ENCODE measurements at regions not wholly inside any gene's neighbourhood (a gene's known extent, or its start where the extent isn't known, plus 50 kb on each side); places are given as distances from the start of the nearest gene placed in this dataset.
A peak's percentile ranks its signal among the peaks of the same experiment; 100 is the strongest.

GRCh38 chr6:105651969-105652368 is 249.1 kb upstream of the PREP start:
- no peak for DNase-seq (ENCODE audit: low read depth in 2 of 2)

- no peak for DNase-seq (ENCODE audit: low read depth in 2 of 2)
Observed at GRCh38 chr6:105650347-105650746, 247.5 kb upstream of the PREP start.

- no peak for DNase-seq (ENCODE audit: low read depth in 2 of 2)
Observed at GRCh38 chr6:105649192-105649591, 246.3 kb upstream of the PREP start.

GRCh38 chr6:105648276-105648675 is 245.4 kb upstream of the PREP start:
- no peak for DNase-seq (ENCODE audit: low read depth in 2 of 2)

GRCh38 chr6:105646391-105646867 is 243.5 kb upstream of the PREP start:
- no peak for DNase-seq (ENCODE audit: low read depth in 2 of 2)

- no peak for DNase-seq (ENCODE audit: low read depth in 2 of 2)
Observed at GRCh38 chr6:105645958-105646357, 243.1 kb upstream of the PREP start.

- DNase-seq (ENCODE audit: low read depth in 2 of 2) = no peak
Observed at GRCh38 chr6:105645156-105645555, 242.3 kb upstream of the PREP start.

GRCh38 chr6:105644691-105645090 is 241.8 kb upstream of the PREP start:
- DNase-seq (ENCODE audit: low read depth in 2 of 2) = no peak

GRCh38 chr6:105644073-105644489 is 241.2 kb upstream of the PREP start:
- no peak for DNase-seq (ENCODE audit: low read depth in 2 of 2)

- peak; percentile 31 to 40 for DNase-seq (ENCODE audit: low read depth in 2 of 2)
Observed at GRCh38 chr6:105642708-105643107, 239.8 kb upstream of the PREP start.

GRCh38 chr6:105641504-105641903 is 238.6 kb upstream of the PREP start:
- no peak for DNase-seq (ENCODE audit: low read depth in 2 of 2)

- DNase-seq (ENCODE audit: low read depth in 2 of 2) = no peak
Observed at GRCh38 chr6:105639124-105639523, 236.2 kb upstream of the PREP start.

- no peak for DNase-seq (ENCODE audit: low read depth in 2 of 2)
Observed at GRCh38 chr6:105633814-105634213, 230.9 kb upstream of the PREP start.

- no peak for DNase-seq (ENCODE audit: low read depth in 2 of 2)
Observed at GRCh38 chr6:105628156-105628860, 225.4 kb upstream of the PREP start.

- DNase-seq (ENCODE audit: low read depth in 2 of 2) = no peak
Observed at GRCh38 chr6:105626295-105627158, 223.6 kb upstream of the PREP start.

GRCh38 chr6:105624021-105624420 is 221.1 kb upstream of the PREP start:
- DNase-seq (ENCODE audit: low read depth in 2 of 2) = no peak

GRCh38 chr6:105622226-105622625 is 219.3 kb upstream of the PREP start:
- DNase-seq (ENCODE audit: low read depth in 2 of 2) = no peak

- no peak for DNase-seq (ENCODE audit: low read depth in 2 of 2)
Observed at GRCh38 chr6:105621564-105622175, 218.8 kb upstream of the PREP start.

- DNase-seq (ENCODE audit: low read depth in 2 of 2) = no peak
Observed at GRCh38 chr6:105620878-105621277, 218.0 kb upstream of the PREP start.

- no peak for DNase-seq (ENCODE audit: low read depth in 2 of 2)
Observed at GRCh38 chr6:105619971-105620741, 217.3 kb upstream of the PREP start.

GRCh38 chr6:105618247-105618646 is 215.4 kb upstream of the PREP start:
- no peak for DNase-seq (ENCODE audit: low read depth in 2 of 2)

GRCh38 chr6:105616521-105616920 is 213.6 kb upstream of the PREP start:
- no peak for DNase-seq (ENCODE audit: low read depth in 2 of 2)
